Retinal pigment epithelial cell (primary cell): ENCODE measurements at regions not wholly inside any gene's neighbourhood (a gene's known extent, or its start where the extent isn't known, plus 50 kb on each side); places are given as distances from the start of the nearest gene placed in this dataset.

Experiments used
- DNase-seq: peaks from one replicate; pipeline ENCODE4 v3.0.0-alpha.2; 2010; ENCODE audit warnings: low read depth
- H3K4me3 ChIP-seq: 2 replicates; pipeline ENCODE4 v1.5.1; 2011; ENCODE audit warnings: mild to moderate bottlenecking, low read length, control low read depth, moderate library complexity
- CTCF ChIP-seq: conservative IDR thresholded peaks from 2 replicates; pipeline ENCODE4 v1.5.1; 2011; ENCODE audit warnings: low read depth, low read length, control low read depth, inconsistent platforms

DNA sequence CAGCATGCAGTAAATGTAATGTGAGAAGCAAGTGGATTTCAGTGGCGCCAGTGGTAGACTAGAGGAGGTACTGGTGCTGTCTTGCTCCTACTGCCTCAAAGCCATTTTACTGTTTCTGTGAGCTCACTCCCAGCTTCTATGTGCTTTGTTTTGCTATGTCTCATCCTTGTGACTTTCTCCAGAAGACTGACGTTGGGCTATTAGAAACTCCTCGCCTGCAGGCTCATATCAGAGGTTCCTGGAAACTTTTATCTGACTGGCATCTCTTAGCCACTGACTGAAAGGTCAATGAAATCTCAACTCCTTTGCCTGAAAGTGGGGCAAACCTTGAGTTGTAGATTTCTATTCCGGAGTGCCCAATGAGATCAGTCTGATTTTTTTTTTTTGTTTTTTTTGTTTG is 66.4 kb upstream of the SORCS1 start:
- TF ChIP-seq CTCF, result no peak
- no peak for DNase-seq
- no peak overlapping the region for H3K4me3 ChIP-seq

- no peak overlapping the region for H3K4me3 ChIP-seq
- no peak for TF ChIP-seq CTCF
- no peak for DNase-seq
Measured at GRCh38 chr10:107215681-107216080, 51.2 kb upstream of the SORCS1 start.
